ENCODE measurements at regions not wholly inside any gene's neighbourhood (a gene's known extent, or its start where the extent isn't known, plus 50 kb on each side); places are given as distances from the start of the nearest gene placed in this dataset.

GRCh38 chr5:31097851-31098250 lies 95.6 kb upstream of the CDH6 start:
- ATAC-seq = no peak

GRCh38 chr5:31096238-31096865 lies 97.1 kb upstream of the CDH6 start:
- ATAC-seq = no peak

GRCh38 chr5:31095796-31096195 lies 97.7 kb upstream of the CDH6 start:
- ATAC-seq = no peak

- ATAC-seq = no peak
Measured at GRCh38 chr5:31091501-31091900, 102.0 kb upstream of the CDH6 start.

GRCh38 chr5:31090467-31090866 lies 103.0 kb upstream of the CDH6 start:
- no peak for ATAC-seq

- no peak for ATAC-seq
Measured at GRCh38 chr5:31086839-31087415, 106.6 kb upstream of the CDH6 start.

GRCh38 chr5:31084871-31085270 lies 108.6 kb upstream of the CDH6 start:
- no peak for ATAC-seq

- no peak for ATAC-seq
Measured at GRCh38 chr5:31083364-31083763, 110.1 kb upstream of the CDH6 start.

GRCh38 chr5:31079668-31080067 lies 113.8 kb upstream of the CDH6 start:
- ATAC-seq = no peak

- no peak for ATAC-seq
Measured at GRCh38 chr5:31078956-31079355, 114.5 kb upstream of the CDH6 start.

- no peak for ATAC-seq
Measured at GRCh38 chr5:31075981-31076380, 117.5 kb upstream of the CDH6 start.

- ATAC-seq = no peak
Measured at GRCh38 chr5:31068287-31068686, 125.2 kb upstream of the CDH6 start.

- no peak for ATAC-seq
Measured at GRCh38 chr5:31066655-31067328, 126.7 kb upstream of the CDH6 start.

- no peak for ATAC-seq
Measured at GRCh38 chr5:31064215-31064614, 129.3 kb upstream of the CDH6 start.

GRCh38 chr5:31062902-31063580 lies 130.4 kb upstream of the CDH6 start:
- no peak for ATAC-seq

- ATAC-seq = no peak
Measured at GRCh38 chr5:31059889-31060288, 133.6 kb upstream of the CDH6 start.

GRCh38 chr5:31054453-31054852 lies 139.0 kb upstream of the CDH6 start:
- no peak for ATAC-seq

- ATAC-seq = no peak
Measured at GRCh38 chr5:31052937-31053658, 140.4 kb upstream of the CDH6 start.

GRCh38 chr5:31051316-31051715 lies 142.2 kb upstream of the CDH6 start:
- no peak for ATAC-seq

- ATAC-seq = no peak
Measured at GRCh38 chr5:31049936-31050704, 143.4 kb upstream of the CDH6 start.

- no peak for ATAC-seq
Measured at GRCh38 chr5:31049461-31049860, 144.0 kb upstream of the CDH6 start.
